ENCODE measurements at regions not wholly inside any gene's neighbourhood (a gene's known extent, or its start where the extent isn't known, plus 50 kb on each side); places are given as distances from the start of the nearest gene placed in this dataset.

DNA sequence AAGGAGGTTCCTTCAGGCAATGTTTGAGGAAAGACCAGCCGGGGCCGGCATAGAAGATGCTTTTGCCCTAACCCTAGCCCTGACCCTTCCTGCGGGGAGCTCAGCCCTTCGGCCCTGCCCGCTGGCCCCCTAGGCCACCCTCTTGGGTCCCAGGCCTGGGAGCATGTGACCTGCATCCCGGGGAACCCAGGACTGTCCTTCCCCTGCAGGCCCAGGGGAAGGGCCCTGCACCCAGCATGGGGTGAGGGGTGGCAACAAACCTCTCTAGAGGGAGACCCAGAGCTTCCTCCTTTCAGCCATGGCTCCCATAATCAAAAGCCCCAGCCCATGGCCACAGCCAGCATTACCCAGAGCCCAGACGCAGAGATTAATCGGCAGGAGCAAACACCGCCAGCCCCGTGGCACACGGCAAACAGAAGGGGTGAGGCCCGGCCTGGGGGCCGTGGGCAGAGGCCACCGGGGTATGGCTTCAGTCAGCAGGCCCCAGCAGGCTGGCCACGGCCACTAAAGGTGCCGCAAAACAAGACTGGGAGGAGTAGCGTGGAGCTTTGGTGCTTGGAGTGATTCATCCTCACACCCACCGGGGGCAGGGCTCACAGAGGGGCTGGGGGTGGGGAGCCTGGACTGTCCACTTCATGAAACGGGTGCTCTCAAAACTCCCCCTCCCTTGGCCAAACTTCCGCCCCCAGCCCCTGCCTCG, 61.6 kb upstream of the HPCAL1 start:
- no peaks in the 10 kb centered on the region for H4K20me1 ChIP-seq (replicated peaks; ENCODE audit: insufficient read depth)
- no peaks in the 10 kb centered on the region for H3K27me3 ChIP-seq (ENCODE audit: insufficient read depth)
- ATAC-seq: no peak
- H3K9me2 ChIP-seq (ENCODE audit: insufficient read depth): no peaks in the 10 kb centered on the region
- H2AFZ ChIP-seq: no peak overlapping the region
- no peaks in the 10 kb centered on the region for H3K36me3 Mint-ChIP-seq (ENCODE audit: low read depth)
- H3K36me3 ChIP-seq (ENCODE audit: insufficient read depth): no peaks in the 10 kb centered on the region
- no peak for TF ChIP-seq NANOG (IDR thresholded peaks at IDR 0.05; ENCODE audit: borderline replicate concordance)
- TF ChIP-seq CREB1 (CRISPR knock-in tag; IDR thresholded peaks at IDR 0.05; ENCODE audit: low read depth): no peak
- TF ChIP-seq POLR2AphosphoS5 (IDR thresholded peaks at IDR 0.05; ENCODE audit: low read depth): no peak
- no peaks in the 10 kb centered on the region; the same call in 2 of the 3 replicates for H3K9me3 Mint-ChIP-seq
- H3K27me3 Mint-ChIP-seq (ENCODE audit: insufficient read depth, low read depth, poor library complexity): peaks cover 2% of the 10 kb centered on the region
- no peak overlapping the region for H3K4me3 Mint-ChIP-seq
- H3K4me1 Mint-ChIP-seq: no peaks in the 10 kb centered on the region; the same call in 2 of the 3 replicates
- no peak overlapping the region for H3K27ac Mint-ChIP-seq
- no peaks in the 10 kb centered on the region for H3F3A ChIP-seq (replicated peaks; ENCODE audit: low read depth)
- no peak for DNase-seq (ENCODE audit: low spot score)
- H3K4me2 ChIP-seq: no peak overlapping the region
- H3K4me1 ChIP-seq (ENCODE audit: insufficient read depth): no peaks in the 10 kb centered on the region
- H3K79me2 ChIP-seq (replicated peaks; ENCODE audit: insufficient read depth): no peaks in the 10 kb centered on the region
- no peak overlapping the region for H3K4me3 ChIP-seq
- H3K27ac ChIP-seq (ENCODE audit: low read depth): no peak overlapping the region

- Histone ChIP-seq H3K79me2 (replicated peaks; ENCODE audit: insufficient read depth) (no peaks in the 10 kb centered on the region), H3K27ac (ENCODE audit: low read depth) (no peak overlapping the region), H4K20me1 (replicated peaks; ENCODE audit: insufficient read depth) (no peaks in the 10 kb centered on the region), H3F3A (replicated peaks; ENCODE audit: low read depth) (no peaks in the 10 kb centered on the region), H3K27me3 (ENCODE audit: insufficient read depth) (no peaks in the 10 kb centered on the region), H2AFZ (no peak overlapping the region), H3K4me1 (ENCODE audit: insufficient read depth) (no peaks in the 10 kb centered on the region), H3K36me3 (ENCODE audit: insufficient read depth) (no peaks in the 10 kb centered on the region), H3K4me3 (no peak overlapping the region), H3K4me2 (no peak overlapping the region), H3K9me2 (ENCODE audit: insufficient read depth) (no peaks in the 10 kb centered on the region)
- no peaks in the 10 kb centered on the region for H3K36me3 Mint-ChIP-seq (ENCODE audit: low read depth)
- H3K4me1 Mint-ChIP-seq: no peaks in the 10 kb centered on the region; the same call in 2 of the 3 replicates
- no peak overlapping the region for H3K27ac Mint-ChIP-seq
- ATAC-seq (no peak), DNase-seq (ENCODE audit: low spot score) (no peak)
- H3K27me3 Mint-ChIP-seq (ENCODE audit: insufficient read depth, low read depth, poor library complexity): no peaks in the 10 kb centered on the region
- H3K4me3 Mint-ChIP-seq: no peak overlapping the region
- H3K9me3 Mint-ChIP-seq: no peaks in the 10 kb centered on the region
- TF ChIP-seq ETS1 (IDR thresholded peaks at IDR 0.05): no peak
- TF ChIP-seq, protein P1, sequence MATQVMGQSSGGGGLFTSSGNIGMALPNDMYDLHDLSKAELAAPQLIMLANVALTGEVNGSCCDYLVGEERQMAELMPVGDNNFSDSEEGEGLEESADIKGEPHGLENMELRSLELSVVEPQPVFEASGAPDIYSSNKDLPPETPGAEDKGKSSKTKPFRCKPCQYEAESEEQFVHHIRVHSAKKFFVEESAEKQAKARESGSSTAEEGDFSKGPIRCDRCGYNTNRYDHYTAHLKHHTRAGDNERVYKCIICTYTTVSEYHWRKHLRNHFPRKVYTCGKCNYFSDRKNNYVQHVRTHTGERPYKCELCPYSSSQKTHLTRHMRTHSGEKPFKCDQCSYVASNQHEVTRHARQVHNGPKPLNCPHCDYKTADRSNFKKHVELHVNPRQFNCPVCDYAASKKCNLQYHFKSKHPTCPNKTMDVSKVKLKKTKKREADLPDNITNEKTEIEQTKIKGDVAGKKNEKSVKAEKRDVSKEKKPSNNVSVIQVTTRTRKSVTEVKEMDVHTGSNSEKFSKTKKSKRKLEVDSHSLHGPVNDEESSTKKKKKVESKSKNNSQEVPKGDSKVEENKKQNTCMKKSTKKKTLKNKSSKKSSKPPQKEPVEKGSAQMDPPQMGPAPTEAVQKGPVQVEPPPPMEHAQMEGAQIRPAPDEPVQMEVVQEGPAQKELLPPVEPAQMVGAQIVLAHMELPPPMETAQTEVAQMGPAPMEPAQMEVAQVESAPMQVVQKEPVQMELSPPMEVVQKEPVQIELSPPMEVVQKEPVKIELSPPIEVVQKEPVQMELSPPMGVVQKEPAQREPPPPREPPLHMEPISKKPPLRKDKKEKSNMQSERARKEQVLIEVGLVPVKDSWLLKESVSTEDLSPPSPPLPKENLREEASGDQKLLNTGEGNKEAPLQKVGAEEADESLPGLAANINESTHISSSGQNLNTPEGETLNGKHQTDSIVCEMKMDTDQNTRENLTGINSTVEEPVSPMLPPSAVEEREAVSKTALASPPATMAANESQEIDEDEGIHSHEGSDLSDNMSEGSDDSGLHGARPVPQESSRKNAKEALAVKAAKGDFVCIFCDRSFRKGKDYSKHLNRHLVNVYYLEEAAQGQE (IDR thresholded peaks at IDR 0.05; ENCODE audit: unreplicated experiment): no peak
- TF ChIP-seq, protein P2, sequence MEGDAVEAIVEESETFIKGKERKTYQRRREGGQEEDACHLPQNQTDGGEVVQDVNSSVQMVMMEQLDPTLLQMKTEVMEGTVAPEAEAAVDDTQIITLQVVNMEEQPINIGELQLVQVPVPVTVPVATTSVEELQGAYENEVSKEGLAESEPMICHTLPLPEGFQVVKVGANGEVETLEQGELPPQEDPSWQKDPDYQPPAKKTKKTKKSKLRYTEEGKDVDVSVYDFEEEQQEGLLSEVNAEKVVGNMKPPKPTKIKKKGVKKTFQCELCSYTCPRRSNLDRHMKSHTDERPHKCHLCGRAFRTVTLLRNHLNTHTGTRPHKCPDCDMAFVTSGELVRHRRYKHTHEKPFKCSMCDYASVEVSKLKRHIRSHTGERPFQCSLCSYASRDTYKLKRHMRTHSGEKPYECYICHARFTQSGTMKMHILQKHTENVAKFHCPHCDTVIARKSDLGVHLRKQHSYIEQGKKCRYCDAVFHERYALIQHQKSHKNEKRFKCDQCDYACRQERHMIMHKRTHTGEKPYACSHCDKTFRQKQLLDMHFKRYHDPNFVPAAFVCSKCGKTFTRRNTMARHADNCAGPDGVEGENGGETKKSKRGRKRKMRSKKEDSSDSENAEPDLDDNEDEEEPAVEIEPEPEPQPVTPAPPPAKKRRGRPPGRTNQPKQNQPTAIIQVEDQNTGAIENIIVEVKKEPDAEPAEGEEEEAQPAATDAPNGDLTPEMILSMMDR (conservative IDR thresholded peaks at IDR 0.05; ENCODE audit: low read depth in 2 of 2): no peak
- TF ChIP-seq EZH2phosphoT487 (IDR thresholded peaks at IDR 0.05; ENCODE audit: unreplicated experiment): no peak
- TF ChIP-seq POLR2AphosphoS5 (IDR thresholded peaks at IDR 0.05; ENCODE audit: low read depth): no peak
- no peak for TF ChIP-seq ZNF114 (CRISPR knock-in tag; IDR thresholded peaks at IDR 0.05)
- no peak for TF ChIP-seq ZNF331 (CRISPR knock-in tag; IDR thresholded peaks at IDR 0.05; ENCODE audit: low read depth)
- TF ChIP-seq EZH2 (IDR thresholded peaks at IDR 0.05; ENCODE audit: low read depth, unreplicated experiment): no peak
- TF ChIP-seq STAT1 (IDR thresholded peaks at IDR 0.05; ENCODE audit: unreplicated experiment): no peak
- TF ChIP-seq NANOG (IDR thresholded peaks at IDR 0.05; ENCODE audit: borderline replicate concordance): no peak
- no peak for TF ChIP-seq JUNB (IDR thresholded peaks at IDR 0.05; ENCODE audit: unreplicated experiment)
These were observed 60.9 kb upstream of the HPCAL1 start for GRCh38 chr2:10241641-10242430.
